Right atrium auricular region (tissue), 2 donors: ENCODE measurements at regions not wholly inside any gene's neighbourhood (a gene's known extent, or its start where the extent isn't known, plus 50 kb on each side); places are given as distances from the start of the nearest gene placed in this dataset.

Source experiments
- DNase-seq: peaks from one replicate; pipeline ENCODE4 v3.0.0-alpha.2; 2019; ENCODE audit warnings: low spot score
- H3K27ac ChIP-seq, 2 donors: fragments of 200-600 bp; sonication (generic); 1 replicate in 1 of 2; 2 replicates in 1 of 2; pipeline ENCODE4 v1.5.1; 2016 to 2019
- H3K27me3 ChIP-seq, 2 donors: fragments of 200-600 bp; sonication (generic); one replicate each; pipeline versions ENCODE4 v1.5.1 to v1.6.0; 2017 to 2019
- H3K36me3 ChIP-seq: fragments of 200-600 bp; sonication (generic); one replicate; pipeline ENCODE4 v1.5.1; 2016
- H3K4me1 ChIP-seq, 2 donors: fragments of 200-600 bp; sonication (generic); one replicate each; pipeline versions ENCODE4 v1.5.1 to v1.6.0; 2017 to 2019
- H3K4me3 ChIP-seq, 2 donors: fragments of 200-600 bp; sonication (generic); 1 replicate in 1 of 2; 2 replicates in 1 of 2; pipeline ENCODE4 v1.5.1; 2017 to 2019; ENCODE audit warnings: mild to moderate bottlenecking in 1 of 2, moderate library complexity in 1 of 2
- H3K9me3 ChIP-seq, 2 donors: fragments of 200-600 bp; sonication (generic); one replicate each; pipeline ENCODE4 v1.5.1; 2019
- CTCF ChIP-seq, 2 donors: fragments of 200-600 bp; sonication (generic); IDR thresholded peaks; one replicate each; pipeline ENCODE4 v1.5.1; 2019; ENCODE audit warnings: antibody characterized with exemption in 2 of 2

- Histone ChIP-seq H3K4me1 (no peaks in the 10 kb centered on the region), H3K27me3 (no peaks in the 10 kb centered on the region), H3K36me3 (no peaks in the 10 kb centered on the region), H3K4me3 (no peak overlapping the region), H3K9me3 (peaks cover 0 to 3% of the 10 kb centered on the region in 2 donors), H3K27ac (no peak overlapping the region)
- DNase-seq = no peak
- TF ChIP-seq CTCF (IDR thresholded peaks at IDR 0.05) = no peak
Measured at GRCh38 chr7:53641091-53641490, 605.7 kb downstream of the POM121L12 start.

GRCh38 chr7:53642361-53642760 lies 606.9 kb downstream of the POM121L12 start:
- no peaks in the 10 kb centered on the region for H3K9me3 ChIP-seq
- H3K27me3 ChIP-seq = no peaks in the 10 kb centered on the region
- no peak overlapping the region for H3K4me3 ChIP-seq
- no peak for DNase-seq
- H3K36me3 ChIP-seq = no peaks in the 10 kb centered on the region
- TF ChIP-seq CTCF (IDR thresholded peaks at IDR 0.05) = no peak
- no peaks in the 10 kb centered on the region for H3K4me1 ChIP-seq
- H3K27ac ChIP-seq = no peak overlapping the region

GRCh38 chr7:53642866-53643265 lies 607.4 kb downstream of the POM121L12 start:
- DNase-seq = no peak
- Histone ChIP-seq H3K9me3 (no peaks in the 10 kb centered on the region), H3K27ac (no peak overlapping the region), H3K4me1 (no peaks in the 10 kb centered on the region), H3K4me3 (no peak overlapping the region), H3K36me3 (no peaks in the 10 kb centered on the region), H3K27me3 (no peaks in the 10 kb centered on the region)
- no peak for TF ChIP-seq CTCF (IDR thresholded peaks at IDR 0.05)

GRCh38 chr7:53656881-53657280 lies 621.4 kb downstream of the POM121L12 start:
- no peak overlapping the region for H3K27ac ChIP-seq
- TF ChIP-seq CTCF (IDR thresholded peaks at IDR 0.05) = no peak
- DNase-seq = no peak
- H3K27me3 ChIP-seq = no peaks in the 10 kb centered on the region
- no peaks in the 10 kb centered on the region for H3K36me3 ChIP-seq
- no peaks in the 10 kb centered on the region for H3K4me1 ChIP-seq
- peaks cover 0 to 3% of the 10 kb centered on the region in 2 donors for H3K9me3 ChIP-seq
- no peak overlapping the region for H3K4me3 ChIP-seq

GRCh38 chr7:53657586-53657985 lies 622.2 kb downstream of the POM121L12 start:
- DNase-seq = no peak
- H3K4me1 ChIP-seq = no peaks in the 10 kb centered on the region
- no peaks in the 10 kb centered on the region for H3K36me3 ChIP-seq
- TF ChIP-seq CTCF (IDR thresholded peaks at IDR 0.05) = no peak
- H3K9me3 ChIP-seq = peaks cover 0 to 3% of the 10 kb centered on the region in 2 donors
- no peak overlapping the region for H3K4me3 ChIP-seq
- H3K27me3 ChIP-seq = no peaks in the 10 kb centered on the region
- no peak overlapping the region for H3K27ac ChIP-seq

GRCh38 chr7:53658951-53659350 lies 623.5 kb downstream of the POM121L12 start:
- peaks cover 0 to 4% of the 10 kb centered on the region in 2 donors for H3K9me3 ChIP-seq
- H3K36me3 ChIP-seq = no peaks in the 10 kb centered on the region
- no peak overlapping the region for H3K27ac ChIP-seq
- H3K27me3 ChIP-seq = no peaks in the 10 kb centered on the region
- TF ChIP-seq CTCF (IDR thresholded peaks at IDR 0.05) = no peak
- no peak overlapping the region for H3K4me3 ChIP-seq
- DNase-seq = no peak
- no peaks in the 10 kb centered on the region for H3K4me1 ChIP-seq
